ENCODE measurements at regions not wholly inside any gene's neighbourhood (a gene's known extent, or its start where the extent isn't known, plus 50 kb on each side); places are given as distances from the start of the nearest gene placed in this dataset.

- ChIA-PET CTCF (no interaction called here), POLR2A (no interaction called here)
- TF ChIP-seq CTCF (IDR thresholded peaks at IDR 0.05; ENCODE audit: control extremely low read depth, extremely low read depth, low read depth, missing control alignments): no peak
- DNase-seq (ENCODE audit: extremely low spot score): no peak
These were observed 1361.4 kb downstream of the NSUN3 start for GRCh38 chr3:95424279-95424678.

- POLR2A ChIA-PET: no interaction called here
- TF ChIP-seq CTCF (IDR thresholded peaks at IDR 0.05; ENCODE audit: control extremely low read depth, extremely low read depth, low read depth, missing control alignments): no peak
- DNase-seq (ENCODE audit: extremely low spot score): no peak
- CTCF ChIA-PET: interaction anchor here (1.2 kb wide), 1 partner anchor 15 kb away, joined by 3 read pairs; no protein-coding TSS in a partner anchor
These were observed 1371.6 kb downstream of the NSUN3 start for GRCh38 chr3:95434491-95434890.

GRCh38 chr3:95437409-95437808, 1374.5 kb downstream of the NSUN3 start:
- ChIA-PET CTCF (no interaction called here), POLR2A (no interaction called here)
- TF ChIP-seq CTCF (IDR thresholded peaks at IDR 0.05; ENCODE audit: control extremely low read depth, extremely low read depth, low read depth, missing control alignments): no peak

GRCh38 chr3:95438274-95438673, 1375.4 kb downstream of the NSUN3 start:
- POLR2A ChIA-PET: no interaction called here
- TF ChIP-seq CTCF (IDR thresholded peaks at IDR 0.05; ENCODE audit: control extremely low read depth, extremely low read depth, low read depth, missing control alignments): no peak
- CTCF ChIA-PET: no interaction called here

More at GRCh38 chr3:95437409-95437808, 1374.5 kb downstream of the NSUN3 start:
- no peak for DNase-seq (ENCODE audit: extremely low spot score)

GRCh38 chr3:95442766-95443165, 1371.6 kb upstream of the EPHA6 start:
- CTCF ChIA-PET: no interaction called here
- TF ChIP-seq CTCF (IDR thresholded peaks at IDR 0.05; ENCODE audit: control extremely low read depth, extremely low read depth, low read depth, missing control alignments): no peak
- DNase-seq (ENCODE audit: extremely low spot score): no peak
- POLR2A ChIA-PET: no interaction called here

More at GRCh38 chr3:95438274-95438673, 1375.4 kb downstream of the NSUN3 start:
- no peak for DNase-seq (ENCODE audit: extremely low spot score)

- no peak for DNase-seq (ENCODE audit: extremely low spot score)
- no peak for TF ChIP-seq CTCF (IDR thresholded peaks at IDR 0.05; ENCODE audit: control extremely low read depth, extremely low read depth, low read depth, missing control alignments)
- CTCF ChIA-PET: no interaction called here
- POLR2A ChIA-PET: no interaction called here
These were observed 1364.6 kb upstream of the EPHA6 start for GRCh38 chr3:95449841-95450240.

GRCh38 chr3:95453242-95453641, 1361.2 kb upstream of the EPHA6 start:
- ChIA-PET POLR2A (no interaction called here), CTCF (no interaction called here)
- TF ChIP-seq CTCF (IDR thresholded peaks at IDR 0.05; ENCODE audit: control extremely low read depth, extremely low read depth, low read depth, missing control alignments): no peak
- DNase-seq (ENCODE audit: extremely low spot score): no peak

All from GM10248 (cell line).